BJ (cell line): ENCODE measurements at regions not wholly inside any gene's neighbourhood (a gene's known extent, or its start where the extent isn't known, plus 50 kb on each side); places are given as distances from the start of the nearest gene placed in this dataset.

Experiments
- CTCF ChIA-PET: fragments of 350-600 bp; formaldehyde crosslinking; extraction: SDS; loops from one replicate; lab custom pipeline; 2021; ENCODE audit warnings: antibody characterized with exemption, inconsistent platforms; lab: Yijun Ruan, JAX
- POLR2A ChIA-PET: fragments of 300-600 bp; sonication (Branson Sonifier 250); formaldehyde crosslinking; extraction: SDS; loops from one replicate; lab custom pipeline; 2021; ENCODE audit warnings: antibody characterized with exemption; lab: Charles Lee
- DNase-seq: peaks from one replicate; pipeline ENCODE4 v3.0.0-alpha.2; 2011; ENCODE audit warnings: low read depth
- H3K27me3 ChIP-seq: 2 replicates; pipeline ENCODE4 v1.6.0; 2011; ENCODE audit warnings: low read length; ENCODE audit not compliant: control insufficient read depth, insufficient read depth
- H3K36me3 ChIP-seq: 2 replicates; pipeline ENCODE4 v1.5.1; 2011; ENCODE audit warnings: low read length; ENCODE audit not compliant: control insufficient read depth, insufficient read depth
- H3K4me3 ChIP-seq: 2 replicates; pipeline ENCODE4 v1.5.1; 2011; ENCODE audit warnings: low read depth, mild to moderate bottlenecking, control low read depth, low read length
- CTCF ChIP-seq: IDR thresholded peaks from 2 replicates; pipeline ENCODE4 v1.5.1; 2011; ENCODE audit warnings: low read depth, mild to moderate bottlenecking, control low read depth, inconsistent platforms, low read length, moderate library complexity; ENCODE audit not compliant: insufficient read depth

- Histone ChIP-seq H3K36me3 (no peaks in the 10 kb centered on the region), H3K27me3 (no peaks in the 10 kb centered on the region), H3K4me3 (no peak overlapping the region)
- DNase-seq: no peak
- ChIA-PET POLR2A (no interaction called here), CTCF (no interaction called here)
- no peak for TF ChIP-seq CTCF
These were observed 257.2 kb upstream of the NSMCE3 start for GRCh38 chr15:29526802-29527201.

DNA sequence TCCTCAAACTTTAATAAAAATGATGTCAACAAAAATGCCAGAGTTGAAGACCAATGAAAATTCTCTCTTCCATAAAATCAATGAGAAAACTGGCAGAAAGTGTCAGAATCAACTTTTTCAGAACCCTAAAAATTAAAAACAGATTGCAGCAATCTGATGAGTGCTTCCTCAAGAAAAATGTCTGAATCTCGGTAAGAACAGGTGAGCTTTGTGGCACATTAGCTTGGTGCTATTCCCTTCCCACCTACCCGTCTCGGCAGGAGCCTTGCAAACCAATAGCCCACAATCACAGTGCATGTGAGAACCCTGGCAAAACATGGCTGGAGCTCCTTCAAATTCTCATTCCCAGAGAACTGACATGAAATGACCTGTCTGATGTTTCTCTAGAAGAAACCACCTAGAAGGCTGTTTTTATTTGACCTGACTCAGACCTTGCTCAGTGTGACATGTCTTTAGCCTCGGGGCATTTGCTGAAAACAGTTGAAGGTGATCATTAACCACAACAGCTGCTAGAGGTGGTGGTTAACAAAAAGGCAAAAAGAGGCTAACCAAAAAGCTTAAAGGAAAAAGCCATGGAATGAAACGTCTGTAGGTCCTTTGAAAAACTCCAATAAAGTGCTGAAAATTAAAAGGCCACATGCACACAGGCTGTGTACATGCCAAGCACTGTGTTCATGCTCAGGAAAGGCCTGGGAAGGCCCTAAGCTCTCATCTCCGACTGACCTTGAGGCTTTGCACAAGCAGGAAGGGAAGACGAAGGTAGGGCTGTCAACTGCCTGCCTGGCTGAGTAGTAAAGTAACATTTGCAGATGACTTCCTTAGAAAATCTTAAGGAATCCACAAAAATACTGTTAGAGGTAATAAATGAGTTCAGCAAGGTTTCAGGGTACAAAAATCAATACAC lies 253.0 kb upstream of the NSMCE3 start:
- ChIA-PET POLR2A (no interaction called here), CTCF (no interaction called here)
- H3K36me3 ChIP-seq: no peaks in the 10 kb centered on the region
- DNase-seq: no peak
- no peaks in the 10 kb centered on the region for H3K27me3 ChIP-seq
- no peak overlapping the region for H3K4me3 ChIP-seq
- no peak for TF ChIP-seq CTCF

GRCh38 chr15:29518442-29518841 lies 248.8 kb upstream of the NSMCE3 start:
- no peak for TF ChIP-seq CTCF
- Histone ChIP-seq H3K27me3 (no peaks in the 10 kb centered on the region), H3K36me3 (no peaks in the 10 kb centered on the region), H3K4me3 (no peak overlapping the region)
- CTCF ChIA-PET: no interaction called here
- POLR2A ChIA-PET: no interaction called here
- no peak for DNase-seq

GRCh38 chr15:29517829-29518228 lies 248.2 kb upstream of the NSMCE3 start:
- no peak for TF ChIP-seq CTCF
- ChIA-PET CTCF (no interaction called here), POLR2A (no interaction called here)
- no peaks in the 10 kb centered on the region for H3K27me3 ChIP-seq
- no peak overlapping the region for H3K4me3 ChIP-seq
- H3K36me3 ChIP-seq: no peaks in the 10 kb centered on the region
- DNase-seq: no peak

- Histone ChIP-seq H3K36me3 (no peaks in the 10 kb centered on the region), H3K4me3 (no peak overlapping the region), H3K27me3 (no peaks in the 10 kb centered on the region)
- ChIA-PET CTCF (no interaction called here), POLR2A (no interaction called here)
- no peak for TF ChIP-seq CTCF
- DNase-seq: no peak
These were observed 247.3 kb upstream of the NSMCE3 start for GRCh38 chr15:29516929-29517328.
